GM12892 (cell line): ENCODE measurements at regions not wholly inside any gene's neighbourhood (a gene's known extent, or its start where the extent isn't known, plus 50 kb on each side); places are given as distances from the start of the nearest gene placed in this dataset.

Experiments used
- DNase-seq: peaks from one replicate; pipeline ENCODE4 v3.0.0; 2011; ENCODE audit not compliant: insufficient read length
- FAIRE-seq: peaks from 2 replicates; lab custom pipeline; 2011; peaks lifted over from hg19 to GRCh38; lab: Jason Lieb, UNC
- POLR2A ChIP-seq: IDR thresholded peaks from 2 replicates; pipeline ENCODE4 v1.6.1; 2011; ENCODE audit warnings: low read depth, low read length, control low read depth
- POLR2AphosphoS5 ChIP-seq: IDR thresholded peaks from 2 replicates; pipeline ENCODE4 v1.6.1; 2011; ENCODE audit warnings: low read depth, low read length, control low read depth
- TAF1 ChIP-seq: IDR thresholded peaks from 2 replicates; pipeline ENCODE4 v1.6.1; 2011; ENCODE audit warnings: low read depth, mild to moderate bottlenecking, control low read depth, low read length, borderline replicate concordance

- TF ChIP-seq POLR2AphosphoS5: no peak
- no peak for TF ChIP-seq POLR2A
- TF ChIP-seq TAF1: no peak
- FAIRE-seq: no peak
- DNase-seq: no peak
Observed at GRCh38 chr5:87503004-87503403, 90.3 kb upstream of the CCNH start.

GRCh38 chr5:87499478-87500410 lies 87.0 kb upstream of the CCNH start:
- DNase-seq (no peak), FAIRE-seq (no peak)
- TF ChIP-seq TAF1 (no peak), POLR2A (no peak), POLR2AphosphoS5 (no peak)
